Epithelial cell of prostate (primary cell): ENCODE measurements at regions not wholly inside any gene's neighbourhood (a gene's known extent, or its start where the extent isn't known, plus 50 kb on each side); places are given as distances from the start of the nearest gene placed in this dataset.

ENCODE experiments used
- DNase-seq: peaks from one replicate; pipeline ENCODE4 v3.0.0-alpha.2; 2011; ENCODE audit warnings: low read depth, low spot score
- H3K27ac ChIP-seq: fragments of 450-650 bp; 2 replicates; pipeline ENCODE4 v1.5.1; 2017; ENCODE audit warnings: mild to moderate bottlenecking

DNA sequence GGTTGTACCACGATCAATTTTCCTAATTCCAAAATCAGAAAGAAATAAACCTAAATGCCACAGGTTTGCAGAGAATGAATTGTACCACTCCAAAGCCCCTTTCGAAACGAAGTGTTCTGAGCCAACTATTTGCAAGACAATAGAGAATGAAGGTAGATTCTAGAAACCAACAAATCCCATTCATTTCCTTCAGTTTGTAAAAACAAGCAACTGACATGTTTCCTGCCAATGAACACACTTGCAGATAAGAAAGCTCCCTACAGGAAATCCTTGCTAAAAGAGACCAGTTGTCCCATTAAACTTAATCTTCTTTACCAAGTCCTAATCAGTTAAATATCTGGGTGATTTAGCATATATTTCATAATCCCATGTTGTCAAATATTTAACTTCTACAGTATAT lies 198.4 kb upstream of the FOXN3 start:
- no peak overlapping the region for H3K27ac ChIP-seq
- no peak for DNase-seq

DNA sequence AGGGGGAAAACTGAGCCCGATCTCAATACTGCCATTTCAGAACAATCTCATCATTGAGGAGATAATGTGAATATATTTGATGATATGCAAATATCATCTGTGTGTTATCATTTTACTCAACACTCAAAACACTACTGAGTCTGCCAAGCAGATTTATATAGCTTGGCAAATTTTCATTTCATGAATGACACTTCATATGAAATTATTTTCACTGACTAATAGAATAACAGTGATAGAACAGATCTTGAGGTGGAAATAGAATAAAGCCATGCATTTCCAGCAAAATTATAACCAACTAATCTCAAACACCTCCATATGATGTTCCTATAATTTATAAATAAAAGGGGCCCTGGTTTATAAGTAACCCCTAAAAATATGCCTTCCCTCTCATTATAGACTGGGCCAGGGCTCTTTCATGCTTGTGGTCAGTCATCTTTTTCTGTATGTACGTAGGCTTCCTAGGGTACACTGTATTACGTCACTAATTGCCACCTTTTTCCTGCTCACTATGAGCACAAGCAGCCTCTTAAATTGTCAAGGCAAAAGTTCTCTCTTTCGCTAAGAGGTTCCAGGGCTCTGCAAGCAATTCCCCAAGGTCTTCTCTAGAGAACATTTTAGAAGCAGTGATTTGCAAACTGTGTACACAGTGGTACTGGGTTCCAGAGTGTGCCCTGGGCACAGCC lies 197.1 kb upstream of the FOXN3 start:
- no peak for DNase-seq
- no peak overlapping the region for H3K27ac ChIP-seq

DNA sequence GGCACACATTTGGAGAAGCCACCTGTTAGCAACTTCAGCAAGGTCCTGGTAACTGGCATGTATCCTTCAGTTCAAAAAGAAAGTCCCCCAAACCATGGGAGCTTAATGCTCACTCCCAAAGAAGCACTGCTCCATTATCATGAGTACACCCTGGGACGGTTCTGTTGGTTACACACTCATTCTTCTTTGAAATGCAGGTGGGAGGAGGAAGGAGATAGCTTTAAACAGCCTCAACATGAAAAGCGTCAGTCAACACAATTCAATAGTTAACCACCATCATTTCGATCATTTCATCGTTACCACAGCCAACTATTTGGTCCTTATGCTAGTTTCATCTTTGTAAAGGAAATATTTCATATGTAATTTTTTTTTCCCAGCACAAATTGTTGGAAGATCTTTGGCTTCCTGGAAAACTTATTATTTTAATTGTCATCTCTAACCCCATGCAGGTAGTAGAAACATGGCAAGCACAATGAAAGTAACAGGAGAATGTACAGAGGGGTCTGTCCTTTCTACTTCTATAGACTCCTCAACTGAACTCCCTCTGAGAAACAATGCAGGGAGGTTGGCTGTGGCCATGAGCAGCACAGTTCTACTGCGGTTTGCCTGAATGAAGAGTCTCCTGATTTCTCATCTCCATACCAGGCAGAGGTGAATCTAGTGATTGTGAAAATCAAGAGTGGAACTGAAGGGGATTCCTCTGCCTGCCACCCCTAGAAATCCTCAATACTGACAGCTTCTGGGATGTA lies 196.4 kb upstream of the FOXN3 start:
- DNase-seq, result no peak

DNA sequence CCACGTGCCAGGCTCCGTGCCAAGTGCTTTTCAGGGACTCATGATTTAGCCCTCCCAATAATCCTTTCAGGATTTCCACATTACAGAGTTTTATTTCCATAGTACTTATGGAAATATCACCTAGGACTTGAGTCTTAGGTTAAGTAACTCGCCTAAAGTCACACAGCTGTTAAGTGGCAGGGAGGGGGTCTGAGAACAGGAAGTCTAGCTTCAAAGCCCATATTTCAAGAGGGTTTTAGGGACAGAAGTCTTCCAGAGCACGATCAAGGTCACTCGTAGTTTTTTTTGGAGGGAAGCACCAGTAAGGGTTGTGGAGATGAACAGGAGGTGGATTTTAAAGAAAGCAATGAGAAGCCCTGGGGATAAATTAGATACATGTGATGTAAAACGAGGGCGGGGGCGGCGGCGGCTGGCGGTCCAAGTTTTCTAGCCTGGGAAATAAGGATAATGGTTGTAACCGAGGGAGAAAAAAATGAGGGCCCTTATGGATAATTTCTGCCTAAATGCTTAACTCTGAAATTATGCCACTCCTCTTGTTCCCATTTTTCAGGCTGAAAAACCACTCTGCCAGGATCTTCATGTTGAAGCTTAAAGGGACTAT lies 192.6 kb upstream of the FOXN3 start:
- DNase-seq, result no peak
- no peak overlapping the region for H3K27ac ChIP-seq

More for the DNA sequence above, 196.4 kb upstream of the FOXN3 start:
- H3K27ac ChIP-seq, result no peak overlapping the region

DNA sequence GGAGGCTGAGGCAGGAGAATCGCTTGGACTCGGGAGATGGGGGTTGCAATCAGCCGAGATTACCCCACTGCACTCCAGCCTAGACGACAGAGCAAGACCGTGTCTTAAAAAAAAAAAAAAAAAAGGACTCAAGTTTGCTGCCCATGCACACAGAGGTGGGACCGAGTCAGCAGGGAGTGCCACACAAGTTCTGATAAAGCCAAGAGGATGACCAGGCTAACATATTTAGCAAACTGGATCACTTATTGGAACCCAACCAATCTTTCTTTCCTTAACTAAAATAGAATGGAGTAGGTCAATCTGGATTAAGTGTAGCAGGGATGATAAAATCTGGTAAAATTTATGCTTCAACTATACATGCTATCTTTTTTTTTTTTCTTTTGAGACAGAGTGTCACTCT lies 190.4 kb upstream of the FOXN3 start:
- no peak for DNase-seq
- H3K27ac ChIP-seq, result no peak overlapping the region

DNA sequence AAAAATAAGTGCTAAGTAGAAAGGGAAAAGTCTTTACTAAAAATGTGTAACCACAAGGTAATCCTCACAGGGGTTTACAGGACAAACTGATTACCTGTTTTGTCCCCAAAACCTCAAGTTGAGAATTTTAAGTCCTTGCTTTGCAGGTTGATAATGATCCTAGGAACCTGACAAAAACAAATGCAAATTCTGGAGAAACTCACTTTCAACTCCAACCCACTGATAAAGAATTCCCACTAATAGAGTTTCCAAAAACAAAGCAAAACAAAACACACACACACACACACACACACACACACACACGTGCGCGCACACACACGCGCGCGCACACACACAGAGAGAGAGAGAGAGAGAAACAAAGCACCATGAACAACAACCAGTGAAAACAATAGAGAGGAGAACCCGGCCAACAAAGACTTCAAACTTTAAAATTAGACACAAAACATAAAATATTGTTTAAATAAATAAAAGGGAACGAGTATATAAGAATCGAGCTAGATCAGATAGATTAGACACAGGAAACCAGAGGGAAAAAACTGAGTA lies 187.0 kb upstream of the FOXN3 start:
- no peak for DNase-seq
- no peak overlapping the region for H3K27ac ChIP-seq

DNA sequence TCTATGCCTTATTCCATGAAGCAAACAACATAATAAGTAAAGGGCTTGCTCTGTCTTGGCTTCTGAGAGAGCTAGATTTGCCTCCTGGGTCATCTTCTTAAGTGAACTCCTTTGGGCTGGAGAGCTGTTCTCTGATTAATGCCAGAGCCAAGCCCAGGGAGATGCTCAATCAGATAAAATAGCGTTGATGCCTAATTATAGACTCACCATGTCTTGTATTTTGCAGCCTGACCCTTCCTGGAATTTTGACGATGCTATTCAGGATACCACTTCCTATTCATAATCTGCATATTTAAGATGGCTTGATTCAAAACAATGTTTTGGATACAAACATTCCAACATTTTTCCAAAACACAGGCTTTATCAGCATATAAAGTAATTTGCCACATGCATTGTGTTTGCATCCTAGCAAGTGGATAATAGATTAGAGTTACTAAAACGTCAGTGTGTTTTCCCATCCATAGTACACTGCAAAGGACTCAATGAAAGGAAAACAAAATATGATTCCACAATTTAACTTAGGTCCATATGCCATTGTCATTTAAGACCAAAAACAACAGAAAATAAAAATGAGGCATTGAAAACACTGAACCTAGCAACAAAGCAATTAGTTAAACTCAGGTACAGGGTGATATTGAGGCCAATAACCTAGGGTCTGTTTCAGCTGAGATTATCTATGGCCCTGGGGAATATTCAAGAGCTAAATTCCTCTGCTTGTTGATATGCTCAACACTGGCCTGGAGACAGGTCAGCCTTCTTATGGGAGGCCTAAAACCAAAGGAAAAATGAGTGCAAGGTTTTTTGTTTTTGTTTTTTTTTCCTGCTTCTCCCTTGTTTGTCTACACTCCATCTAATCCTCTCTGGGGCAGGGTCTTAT lies 184.2 kb upstream of the FOXN3 start:
- DNase-seq, result no peak
- no peak overlapping the region for H3K27ac ChIP-seq

DNA sequence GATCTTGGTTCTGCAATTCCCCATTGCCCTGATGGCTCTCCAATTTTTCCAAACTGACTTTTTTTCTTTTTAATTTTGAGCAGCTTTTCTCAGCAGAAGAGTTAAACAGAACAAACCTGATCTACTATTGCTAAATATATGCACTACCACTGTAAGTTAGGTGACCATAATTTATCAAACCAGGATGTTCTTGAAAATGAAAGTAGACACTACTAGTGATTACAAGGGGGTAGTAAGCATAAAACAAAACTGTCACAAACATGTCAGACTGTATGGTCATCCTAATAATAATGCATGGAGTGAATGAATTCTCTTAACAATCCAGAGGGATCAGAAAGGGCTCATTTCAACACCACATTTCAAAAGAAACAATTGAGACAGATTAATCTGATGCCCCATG lies 183.0 kb upstream of the FOXN3 start:
- DNase-seq, result no peak
- H3K27ac ChIP-seq, result no peak overlapping the region

DNA sequence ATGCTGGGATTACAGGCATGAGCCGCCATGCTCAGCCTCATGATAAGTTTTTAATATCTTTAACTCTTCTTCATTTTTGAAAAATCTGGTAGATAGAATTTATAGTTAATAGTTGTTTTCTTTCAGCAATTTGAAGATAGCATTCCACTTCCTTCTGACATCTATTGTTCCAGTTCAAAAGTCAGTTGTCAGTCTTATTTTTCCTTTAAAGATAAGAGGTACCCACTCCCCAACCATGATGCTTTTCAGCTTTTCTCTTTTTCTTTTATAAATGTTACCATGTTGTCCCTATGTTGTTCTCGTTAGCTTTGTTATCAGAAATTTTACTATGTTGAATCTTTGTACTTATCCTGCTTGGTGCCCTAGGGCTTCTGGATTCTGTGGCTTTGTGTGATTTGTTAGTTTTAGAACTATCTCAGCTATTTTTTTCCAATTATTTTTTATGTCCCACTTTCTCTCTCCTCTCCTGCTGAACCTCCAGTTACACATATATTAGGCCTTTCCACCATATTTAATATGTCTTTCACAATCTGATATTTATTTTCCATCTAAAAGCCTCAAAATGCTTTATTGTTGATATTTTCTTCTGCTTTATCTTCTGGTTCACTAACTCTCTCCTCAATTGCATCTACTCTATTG lies 181.6 kb upstream of the FOXN3 start:
- DNase-seq, result no peak
- H3K27ac ChIP-seq, result no peak overlapping the region

DNA sequence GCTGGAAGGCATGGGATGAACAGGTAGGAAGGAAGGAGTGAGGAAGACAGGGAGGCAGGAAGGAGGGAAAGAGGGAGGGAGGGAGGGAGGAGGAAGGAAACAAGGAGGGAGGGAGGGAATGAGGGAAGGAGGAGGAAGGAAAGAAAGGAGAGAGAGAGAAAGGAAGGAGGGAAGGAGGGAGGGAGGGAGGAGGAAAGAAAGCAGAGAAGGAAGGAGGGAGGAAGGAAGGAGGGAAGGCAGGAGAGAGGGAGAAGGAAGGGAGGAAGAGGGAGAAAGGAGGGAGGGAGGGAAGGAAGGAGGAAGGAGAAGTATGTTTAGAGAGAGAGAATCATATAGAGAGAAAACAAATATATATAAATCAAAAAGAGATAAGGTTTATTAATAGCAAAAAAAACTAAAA lies 175.9 kb upstream of the FOXN3 start:
- H3K27ac ChIP-seq, result no peak overlapping the region

DNA sequence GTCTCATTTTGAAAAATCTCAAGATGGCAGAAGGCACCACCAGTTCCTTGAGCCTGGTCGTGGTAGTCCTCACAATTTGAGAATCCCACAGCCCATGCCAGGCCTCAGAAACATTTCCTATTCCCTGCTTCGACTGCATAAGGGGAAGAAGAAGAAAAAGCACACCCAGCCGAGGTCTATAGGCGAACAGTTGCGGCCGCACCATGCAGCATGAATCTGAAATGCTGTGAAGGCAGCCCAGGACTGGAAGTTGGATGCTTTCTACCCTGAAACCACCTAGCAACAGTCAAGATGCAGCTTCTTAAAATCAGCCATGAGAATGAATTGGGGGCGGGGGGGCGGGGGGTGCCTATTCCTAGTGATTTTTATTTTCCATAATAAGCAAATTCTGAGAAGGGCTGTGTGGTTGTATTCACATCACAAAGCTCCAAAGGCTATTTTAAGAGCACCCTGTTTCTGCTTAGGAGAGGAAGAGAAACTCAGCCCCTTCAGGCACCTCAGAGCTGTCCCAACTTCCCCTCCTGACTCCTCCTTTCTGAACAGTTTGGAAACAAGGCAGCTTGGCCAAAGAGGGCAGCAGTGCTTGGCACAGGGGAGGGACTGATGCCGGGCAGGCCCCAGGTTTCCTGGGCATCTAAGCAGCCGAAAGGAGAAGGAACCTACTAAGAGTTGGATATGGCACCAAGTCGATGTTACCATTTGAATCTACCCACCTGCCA lies 172.5 kb upstream of the FOXN3 start:
- DNase-seq, result no peak
- H3K27ac ChIP-seq, result no peak overlapping the region

More for the DNA sequence above, 175.9 kb upstream of the FOXN3 start:
- DNase-seq, result no peak

DNA sequence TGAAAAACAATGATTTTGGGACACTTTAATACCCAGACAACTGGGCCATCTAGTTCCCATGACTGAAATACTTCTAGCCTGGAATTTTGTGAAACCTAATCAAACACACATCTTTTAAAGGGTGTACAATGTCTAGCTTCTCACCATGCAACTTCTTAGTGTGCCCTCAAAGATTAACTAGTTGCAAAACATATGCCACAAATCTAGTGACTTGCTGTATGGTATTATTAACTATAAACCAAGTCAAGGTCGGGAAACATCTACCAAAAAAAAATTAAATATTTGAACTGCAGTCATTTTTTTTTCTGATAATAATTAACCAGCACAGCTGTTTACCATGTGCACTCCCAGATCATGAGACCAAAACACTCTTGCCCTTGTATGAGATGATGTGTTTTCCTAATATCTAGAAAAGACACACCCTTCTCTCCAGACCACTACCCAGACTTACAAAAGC lies 171.8 kb upstream of the FOXN3 start:
- DNase-seq, result no peak
- no peak overlapping the region for H3K27ac ChIP-seq

DNA sequence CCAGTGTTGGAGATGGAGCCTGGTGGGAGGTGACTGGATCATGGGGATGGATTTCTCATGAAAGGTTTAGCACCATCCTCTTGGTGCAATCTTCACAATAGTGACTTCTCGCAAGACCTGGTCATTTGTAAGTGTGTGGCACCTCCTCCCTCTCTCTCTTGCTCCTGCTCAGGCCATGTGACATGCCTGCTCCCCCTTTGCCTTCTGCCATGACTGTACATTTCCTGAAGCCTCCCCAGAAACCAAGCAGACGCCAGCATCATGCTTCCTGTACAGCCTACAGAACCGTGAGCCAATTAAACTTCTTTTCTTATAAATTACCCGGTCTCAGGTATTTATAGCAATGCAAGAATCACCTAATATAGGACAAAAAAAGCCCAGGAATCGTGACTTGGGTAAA lies 171.0 kb upstream of the FOXN3 start:
- no peak overlapping the region for H3K27ac ChIP-seq
- DNase-seq, result no peak

DNA sequence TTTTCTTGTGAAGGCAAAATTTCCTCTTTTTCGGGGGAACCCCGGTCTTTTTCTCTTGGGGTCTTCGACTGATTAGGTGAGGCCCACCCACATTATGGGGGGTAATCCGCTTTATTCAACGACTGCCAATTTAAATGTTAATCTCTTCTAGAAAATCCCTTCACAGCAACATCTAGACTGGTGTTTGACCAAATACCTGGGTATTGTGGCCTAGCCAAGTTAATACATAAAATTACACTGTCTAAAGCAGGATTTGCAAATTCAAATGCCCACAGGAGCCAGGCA lies 170.0 kb upstream of the FOXN3 start:
- no peak for DNase-seq
- no peak overlapping the region for H3K27ac ChIP-seq

DNA sequence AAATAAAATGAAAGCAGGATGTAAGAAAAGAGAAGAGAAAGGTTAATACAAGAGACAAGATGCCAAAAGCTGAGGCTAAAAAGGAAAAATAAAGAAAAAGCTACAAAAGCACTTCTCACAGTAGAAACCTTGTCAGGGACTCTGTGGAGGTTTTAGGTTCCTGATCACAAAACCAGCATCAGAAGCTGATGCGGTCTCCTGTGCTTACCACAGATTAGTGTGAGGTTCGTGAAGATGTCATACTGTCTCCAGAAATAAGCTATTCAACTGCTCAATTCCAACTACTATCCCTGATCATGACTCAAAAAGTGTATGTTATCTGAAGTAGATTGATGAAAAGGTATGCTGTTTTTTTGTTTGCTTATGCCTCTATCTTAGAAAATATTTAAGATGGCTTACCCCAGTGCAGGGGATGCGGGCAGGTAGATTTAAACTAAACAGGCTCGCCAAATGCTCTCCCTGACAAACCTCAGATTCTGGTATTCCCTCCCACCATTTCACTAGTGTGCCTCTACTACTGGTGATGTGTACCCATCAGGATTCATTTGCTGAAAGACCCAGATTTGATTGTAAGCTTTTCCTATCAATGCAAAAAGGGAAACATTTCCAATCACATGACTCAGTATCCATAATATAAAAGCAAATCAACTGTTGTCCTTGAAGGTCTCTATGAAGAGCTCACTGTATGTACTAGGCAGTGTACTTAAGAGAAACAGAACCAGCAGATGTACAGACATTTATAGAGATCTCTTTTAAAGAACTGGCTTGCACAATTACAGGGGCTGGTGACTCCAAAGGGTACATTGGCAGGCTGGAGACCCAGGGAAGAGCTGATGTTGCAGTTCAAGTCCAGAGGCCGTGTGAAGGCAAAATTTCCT lies 169.5 kb upstream of the FOXN3 start:
- no peak overlapping the region for H3K27ac ChIP-seq
- DNase-seq, result no peak

DNA sequence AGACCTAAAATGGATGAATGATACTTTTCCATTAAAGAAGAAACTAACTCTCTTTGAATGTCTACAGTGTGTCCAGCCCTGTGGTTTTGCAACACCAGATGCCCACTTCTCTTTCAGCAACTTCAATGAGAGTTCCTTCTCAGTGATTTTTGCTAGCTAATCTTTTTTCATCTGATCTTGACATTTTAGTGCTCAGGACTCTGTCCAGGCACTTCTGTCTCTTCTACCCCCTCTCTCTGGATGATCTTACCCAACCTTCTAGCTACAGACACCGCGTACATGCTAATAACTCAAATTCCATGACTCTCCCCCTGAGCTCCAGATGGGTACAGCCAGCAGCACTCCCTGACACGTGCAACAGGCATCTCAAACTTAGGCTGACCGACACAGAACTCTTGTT lies 161.1 kb upstream of the FOXN3 start:
- no peak overlapping the region for H3K27ac ChIP-seq
- DNase-seq, result no peak

DNA sequence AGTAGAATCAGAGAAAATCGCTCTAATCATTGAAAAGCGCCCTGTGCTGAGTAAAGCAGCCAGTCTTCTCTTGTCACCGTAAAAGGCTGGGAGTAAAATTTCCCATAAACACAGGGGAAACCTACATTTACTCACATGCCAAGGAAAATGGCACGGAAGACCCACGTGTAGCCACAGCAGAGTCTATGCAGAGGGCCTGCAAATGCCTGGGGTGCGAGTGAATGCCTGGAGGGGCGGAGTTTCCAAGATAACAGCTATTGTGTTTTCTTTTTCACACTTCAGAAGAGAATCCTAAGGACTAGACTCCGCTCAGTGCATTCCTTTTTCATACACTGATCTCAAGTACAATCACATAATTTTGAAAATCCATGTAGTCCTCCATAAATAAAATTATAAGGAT lies 159.9 kb upstream of the FOXN3 start:
- no peak for DNase-seq
- H3K27ac ChIP-seq, result no peak overlapping the region

DNA sequence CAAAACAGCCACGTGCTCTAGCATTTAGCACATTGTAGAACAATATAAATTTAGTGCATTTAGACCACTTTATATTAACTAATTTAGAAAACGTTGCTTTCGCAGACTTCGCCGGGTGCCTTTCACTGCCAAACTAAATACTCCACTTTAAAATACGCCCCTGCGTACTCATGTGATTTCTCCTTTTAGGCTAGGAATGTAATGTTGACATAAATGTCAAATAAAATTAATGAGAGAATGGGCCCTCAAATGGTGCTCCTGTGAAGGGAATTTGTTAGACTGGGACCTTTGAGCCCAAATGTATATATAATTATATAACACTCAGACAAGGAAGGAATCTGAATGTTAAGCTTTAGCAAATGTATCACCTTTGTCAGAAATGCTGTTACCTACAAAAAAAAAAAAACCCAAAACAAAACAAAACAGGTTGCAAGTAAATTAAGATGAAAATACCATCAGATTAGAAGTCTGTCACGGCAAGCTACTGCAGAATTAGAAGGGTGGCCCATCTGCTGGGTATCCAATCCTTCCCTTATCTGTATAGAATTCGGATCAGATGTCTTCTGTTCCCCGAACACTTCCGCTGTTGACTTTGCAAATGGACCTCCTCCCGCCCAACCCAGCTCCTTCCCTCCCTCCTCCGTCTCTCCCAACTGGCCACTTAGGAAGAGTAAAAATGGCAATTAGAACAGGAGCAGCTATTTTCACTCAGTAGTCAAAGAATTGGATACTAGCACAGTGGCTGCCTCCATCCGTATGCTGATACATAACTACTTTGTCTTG lies 159.3 kb upstream of the FOXN3 start:
- DNase-seq, result no peak
- H3K27ac ChIP-seq, result no peak overlapping the region
